NCI-H446 (cell line): ENCODE measurements at regions not wholly inside any gene's neighbourhood (a gene's known extent, or its start where the extent isn't known, plus 50 kb on each side); places are given as distances from the start of the nearest gene placed in this dataset.
"Not testable (repeated sequence)": the region's sequence is repeated elsewhere in the genome, so short reads cannot be mapped to it uniquely, and the experiment has no call there.

ENCODE experiments used
- DNase-seq, 2 experiments: peaks; one replicate each; lab custom pipeline; 2025; lab: John Stamatoyannopoulos, UW

- no peak for DNase-seq
Measured at GRCh38 chr1:198977909-198978308, 339.1 kb downstream of the PTPRC start.

- DNase-seq = no peak
Measured at GRCh38 chr1:198978523-198978922, 339.7 kb downstream of the PTPRC start.

GRCh38 chr1:198986036-198986435 is 347.2 kb downstream of the PTPRC start:
- no peak for DNase-seq

- DNase-seq = no peak
Measured at GRCh38 chr1:198986442-198986841, 347.6 kb downstream of the PTPRC start.

GRCh38 chr1:199002661-199003060 is 363.8 kb downstream of the PTPRC start:
- peak in 1 of 2 experiments; percentile 34 for DNase-seq

GRCh38 chr1:199007423-199007822 is 368.6 kb downstream of the PTPRC start:
- DNase-seq = no peak

GRCh38 chr1:199009447-199009846 is 370.6 kb downstream of the PTPRC start:
- DNase-seq = peak; percentile 49 to 57

- DNase-seq = no peak
Measured at GRCh38 chr1:199010492-199010891, 371.7 kb downstream of the PTPRC start.

- DNase-seq = no peak
Measured at GRCh38 chr1:199010933-199011332, 372.1 kb downstream of the PTPRC start.

GRCh38 chr1:199015799-199016198 is 377.0 kb downstream of the PTPRC start:
- DNase-seq = no peak

GRCh38 chr1:199018471-199019135 is 379.8 kb downstream of the PTPRC start:
- DNase-seq = no peak

GRCh38 chr1:199020051-199020450 is 381.2 kb downstream of the PTPRC start:
- no peak for DNase-seq

- no peak for DNase-seq
Measured at GRCh38 chr1:199020904-199021303, 382.1 kb downstream of the PTPRC start.

GRCh38 chr1:199029401-199029800 is 390.6 kb downstream of the PTPRC start:
- no peak for DNase-seq

GRCh38 chr1:199029855-199030254 is 391.0 kb downstream of the PTPRC start:
- no peak for DNase-seq

- not testable (repeated sequence) for DNase-seq
Measured at GRCh38 chr1:199030541-199030940, 391.7 kb downstream of the PTPRC start.

- DNase-seq = not testable (repeated sequence)
Measured at GRCh38 chr1:199031170-199031569, 392.3 kb downstream of the PTPRC start.

GRCh38 chr1:199032479-199032878 is 393.6 kb downstream of the PTPRC start:
- DNase-seq = not testable (repeated sequence)

- DNase-seq = no peak
Measured at GRCh38 chr1:199033661-199034060, 394.8 kb downstream of the PTPRC start.

GRCh38 chr1:199038156-199038555 is 399.3 kb downstream of the PTPRC start:
- no peak for DNase-seq

- DNase-seq = no peak
Measured at GRCh38 chr1:199040076-199040905, 401.5 kb downstream of the PTPRC start.

- DNase-seq = no peak
Measured at GRCh38 chr1:199041173-199041914, 402.5 kb downstream of the PTPRC start.

- DNase-seq = no peak
Measured at GRCh38 chr1:199042193-199042592, 403.4 kb downstream of the PTPRC start.
